ENCODE measurements at regions not wholly inside any gene's neighbourhood (a gene's known extent, or its start where the extent isn't known, plus 50 kb on each side); places are given as distances from the start of the nearest gene placed in this dataset.
"Not testable (repeated sequence)": the region's sequence is repeated elsewhere in the genome, so short reads cannot be mapped to it uniquely, and the experiment has no call there.

DNA sequence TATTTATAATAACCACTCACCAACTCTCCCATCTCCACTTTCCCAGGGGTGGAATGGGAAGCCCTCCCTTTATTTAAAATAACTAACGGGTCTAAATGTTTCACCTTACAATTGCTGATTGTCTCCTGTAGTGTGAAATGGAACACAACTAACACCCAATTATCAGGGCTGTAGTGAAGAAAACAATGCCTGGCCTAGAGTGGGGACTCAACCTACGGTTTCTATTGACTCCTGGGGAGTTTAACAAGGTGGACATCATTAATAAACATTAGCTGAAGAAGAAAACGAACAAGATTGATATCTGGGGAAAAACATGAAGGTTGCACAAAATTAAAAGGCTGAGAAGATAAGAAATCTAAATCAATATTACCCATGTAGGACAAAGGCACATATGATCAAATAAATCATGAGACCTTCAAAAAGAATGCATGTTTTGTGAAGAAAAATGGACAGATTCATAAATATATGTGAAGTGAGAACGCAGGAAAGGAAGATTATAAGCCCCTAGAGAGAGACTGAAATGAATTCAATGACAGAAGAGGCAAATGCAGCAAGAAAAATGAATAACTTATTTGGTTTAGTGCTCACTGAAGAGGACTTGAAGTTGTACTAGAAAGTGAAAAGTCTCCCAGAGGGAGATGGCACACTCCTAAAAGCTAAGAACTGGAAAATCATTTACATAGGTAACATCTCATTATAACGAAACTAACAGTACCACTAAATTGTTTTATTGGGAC, 593.0 kb upstream of the AADAT start:
- no peak for ATAC-seq

DNA sequence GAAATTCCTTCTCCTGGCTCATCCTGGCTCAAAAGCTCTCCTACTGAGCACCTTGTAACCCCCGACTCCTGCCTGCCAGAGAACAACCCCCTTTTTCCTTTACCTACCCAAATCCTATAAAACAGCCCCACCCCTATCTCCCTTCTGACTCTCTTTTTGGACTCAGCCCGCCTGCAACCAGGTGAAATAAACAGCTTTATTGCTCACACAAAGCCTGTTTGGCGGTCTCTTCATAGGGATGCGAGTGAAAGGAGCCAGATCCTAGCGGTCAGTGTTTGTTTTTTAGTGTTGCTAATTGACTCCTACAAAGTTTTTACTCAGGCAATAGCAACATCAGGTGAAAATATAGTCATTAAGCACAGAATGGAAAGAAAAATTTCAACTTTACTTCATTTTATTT, 592.3 kb upstream of the AADAT start:
- ATAC-seq, result not testable (repeated sequence)

DNA sequence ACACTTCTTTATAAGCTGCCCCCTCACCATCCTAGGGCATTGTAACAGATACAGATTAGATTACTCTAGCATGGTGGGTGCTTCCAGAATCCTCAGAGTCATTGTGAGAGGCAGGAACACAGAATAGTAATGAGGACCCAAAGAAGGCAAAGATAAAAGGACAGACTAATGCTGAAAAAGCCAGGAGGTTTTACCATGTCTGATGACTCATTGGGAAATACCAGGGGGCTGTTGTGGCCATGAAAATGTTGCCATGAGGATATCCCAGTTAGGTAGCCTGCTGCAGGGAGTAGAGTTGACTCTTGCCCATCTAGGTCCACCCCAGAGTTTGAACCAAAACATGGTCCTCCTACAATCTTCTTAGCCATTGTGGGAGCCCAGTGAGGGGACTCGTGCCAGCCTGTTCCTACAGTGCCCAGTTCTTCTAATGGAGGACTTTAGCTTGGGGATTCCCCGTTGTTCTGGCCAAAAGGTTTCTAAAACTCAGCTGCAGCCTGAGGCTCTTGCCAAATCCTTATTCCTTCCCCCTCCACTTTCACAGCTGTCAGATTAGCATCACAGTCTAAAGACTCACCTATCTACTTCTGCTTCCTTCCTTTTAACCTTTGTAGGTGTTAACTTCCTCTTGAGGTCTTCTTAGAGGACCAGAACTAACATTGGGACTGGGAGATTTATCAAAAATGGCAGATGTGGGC, 586.0 kb upstream of the AADAT start:
- ATAC-seq, result no peak

DNA sequence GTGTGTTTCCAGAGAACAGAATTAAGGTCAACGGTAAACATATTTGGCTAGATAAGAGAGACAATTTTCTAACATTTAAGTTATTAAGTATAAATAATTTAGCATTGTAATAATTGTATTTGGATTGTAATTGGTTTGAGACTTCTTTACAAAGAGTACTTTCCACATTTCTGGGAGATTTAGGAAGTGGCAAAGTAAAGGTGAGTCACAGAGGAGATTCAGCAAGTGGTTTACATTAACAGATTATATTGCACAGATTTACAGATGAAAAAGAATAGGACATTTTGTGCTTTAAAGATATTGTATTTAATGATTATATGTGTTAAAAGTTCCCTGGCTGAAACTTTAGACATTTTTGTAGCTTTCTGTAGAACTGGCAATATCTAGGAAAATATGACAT, 584.4 kb upstream of the AADAT start:
- no peak for ATAC-seq

DNA sequence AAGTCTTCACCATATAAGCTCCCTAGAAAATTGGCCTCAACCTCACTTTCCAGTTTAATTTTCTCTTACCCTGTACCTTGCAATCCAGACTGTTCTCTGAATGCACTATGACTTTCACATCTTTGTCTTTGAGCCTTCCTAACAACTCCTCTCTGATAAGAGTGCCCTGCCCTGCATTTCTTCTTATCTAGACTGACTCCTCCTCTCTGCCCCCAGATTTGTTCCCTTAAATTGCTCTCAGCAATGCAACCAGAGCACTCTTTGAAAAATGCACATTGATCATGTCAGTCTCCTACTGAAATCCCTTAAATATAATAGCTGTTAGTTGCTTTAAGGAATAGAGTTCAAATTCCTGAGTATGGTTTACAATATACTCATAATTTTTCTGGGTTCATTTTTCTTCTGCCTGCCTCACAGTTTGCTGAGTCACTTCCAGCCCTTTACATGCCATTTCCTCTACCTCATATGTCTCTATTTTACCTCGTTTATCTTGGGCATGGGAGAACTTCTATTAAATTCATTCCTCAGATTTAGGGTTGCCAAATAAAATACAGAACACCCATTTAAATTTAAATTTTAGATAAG, 582.7 kb upstream of the AADAT start:
- ATAC-seq, result no peak

DNA sequence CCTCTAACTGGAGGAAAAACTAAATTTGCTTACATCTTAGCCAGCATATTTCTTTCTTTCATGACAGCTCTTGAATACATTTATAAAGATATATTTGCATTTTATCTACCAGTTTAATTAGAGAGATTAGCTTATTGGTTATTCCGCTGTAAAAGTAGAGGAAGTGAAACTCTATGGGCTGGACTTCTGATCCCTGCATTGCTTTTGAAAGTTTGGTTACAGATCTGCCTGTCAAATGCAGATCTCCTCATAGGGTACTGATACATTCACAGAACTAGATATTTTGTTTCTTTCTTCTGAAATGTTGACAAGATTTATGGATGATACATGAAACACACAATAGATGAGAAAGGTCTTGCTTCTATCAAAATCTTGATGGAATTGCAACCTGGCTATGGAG, 581.4 kb upstream of the AADAT start:
- no peak for ATAC-seq

DNA sequence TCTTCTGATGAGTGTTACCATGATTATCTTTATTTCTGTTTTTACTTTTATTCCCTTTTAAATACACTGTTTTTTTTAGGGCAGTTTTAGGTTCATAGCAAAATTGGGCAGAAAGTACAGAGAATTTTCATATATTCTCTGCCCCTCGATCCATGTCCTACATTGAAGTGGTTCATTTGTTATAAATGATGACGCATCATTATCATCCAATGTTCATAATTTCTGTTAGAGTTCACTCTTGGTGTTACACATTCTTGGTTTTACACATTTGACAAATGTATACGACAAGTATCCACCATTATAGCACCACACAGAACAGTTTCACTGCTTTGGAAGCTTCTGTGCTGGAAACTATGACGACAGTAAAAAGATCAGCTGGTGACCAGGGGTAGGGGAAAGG, 578.1 kb upstream of the AADAT start:
- ATAC-seq, result no peak

DNA sequence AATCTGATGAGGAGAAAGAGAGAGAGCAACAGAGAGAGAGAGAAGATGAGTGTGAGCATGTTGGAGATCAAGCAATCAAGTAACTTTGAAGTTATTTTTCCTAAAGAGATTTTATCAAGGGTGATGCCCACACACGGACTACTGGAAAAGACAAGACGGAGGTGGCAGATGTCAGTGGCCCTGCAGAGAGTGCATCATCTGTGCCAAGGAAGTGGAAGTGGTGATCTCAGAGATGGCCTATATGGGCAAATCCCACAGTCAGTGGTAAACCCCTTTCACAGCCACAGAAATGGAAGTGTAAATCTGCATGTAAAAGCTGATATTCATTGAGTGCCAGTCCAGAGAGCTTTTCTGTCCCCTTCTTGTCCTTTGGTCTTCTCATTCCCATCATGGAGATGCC, 577.2 kb upstream of the AADAT start:
- no peak for ATAC-seq

DNA sequence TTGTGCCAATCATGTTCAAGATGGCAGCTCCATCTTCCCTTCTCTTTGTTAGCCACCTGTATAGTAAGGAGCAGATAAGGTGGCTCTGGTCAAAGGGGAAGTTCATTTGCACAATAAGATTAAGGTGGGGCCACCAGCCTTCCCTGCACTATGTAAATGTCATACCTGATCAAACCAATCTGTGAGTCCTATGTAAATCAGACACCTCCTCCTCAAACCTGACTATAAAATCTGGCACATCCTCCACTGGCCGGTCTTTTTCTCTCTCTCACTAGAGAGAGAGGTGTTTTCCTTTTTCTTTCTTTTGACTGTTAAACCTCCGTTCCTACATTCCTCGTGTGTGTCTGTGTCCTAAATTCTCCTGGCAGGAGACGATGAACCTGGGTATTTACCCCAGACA, 572.5 kb upstream of the AADAT start:
- no peak for ATAC-seq

DNA sequence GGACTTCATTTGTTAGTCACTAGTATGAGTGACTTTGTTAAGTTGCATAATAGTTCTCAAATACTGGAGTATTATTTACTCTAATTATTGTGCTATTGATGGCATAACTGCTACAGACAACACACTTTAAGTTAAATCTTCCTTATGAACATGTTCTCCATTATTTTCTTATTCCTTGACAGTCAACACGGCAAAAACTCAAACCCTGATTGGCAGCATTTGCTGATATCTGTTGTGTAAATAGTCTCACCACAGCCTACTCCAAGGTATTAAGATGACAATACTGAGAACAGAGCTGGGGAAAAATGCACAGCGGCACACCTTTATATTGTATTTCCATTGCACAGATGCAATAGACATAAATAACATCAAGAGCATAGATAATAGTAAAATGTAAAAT, 568.0 kb upstream of the AADAT start:
- no peak for ATAC-seq

DNA sequence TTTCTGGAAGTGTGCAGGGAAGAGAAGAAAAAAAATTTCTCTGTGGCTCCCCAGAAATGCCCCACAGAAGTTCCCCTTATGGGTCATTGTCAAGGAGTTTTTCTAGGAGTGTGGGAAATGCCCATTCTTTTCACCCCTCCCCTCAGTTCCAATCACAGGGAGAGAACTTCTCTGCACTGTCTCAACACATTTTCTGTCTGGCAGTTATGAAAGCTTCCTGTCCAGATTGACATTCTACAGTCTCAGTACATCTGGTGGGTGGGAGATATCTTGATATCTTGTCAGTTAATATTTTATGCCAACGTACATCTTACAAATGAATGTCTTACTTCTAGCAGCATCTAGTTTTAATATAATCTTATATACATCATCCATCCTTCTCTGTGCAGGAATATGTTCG, 566.8 kb upstream of the AADAT start:
- no peak for ATAC-seq

DNA sequence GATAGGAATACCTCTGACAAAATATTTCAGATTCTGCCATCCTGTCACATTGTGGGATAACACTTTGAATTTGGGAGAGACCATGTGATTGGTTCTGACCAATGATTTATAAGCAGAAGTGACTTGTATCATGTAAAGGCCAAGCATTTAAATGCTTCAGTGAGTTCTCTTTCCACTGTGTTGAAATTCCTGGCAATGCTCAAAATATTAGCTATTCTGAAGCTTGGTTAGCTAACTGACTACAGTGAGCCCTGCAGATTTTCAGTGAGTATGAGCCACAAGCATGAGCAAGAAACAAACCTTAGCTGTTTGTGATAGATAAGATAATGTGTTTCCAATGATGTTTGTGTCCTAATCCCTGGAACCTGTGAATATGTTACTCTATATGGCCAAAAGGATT, 562.8 kb upstream of the AADAT start:
- no peak for ATAC-seq

DNA sequence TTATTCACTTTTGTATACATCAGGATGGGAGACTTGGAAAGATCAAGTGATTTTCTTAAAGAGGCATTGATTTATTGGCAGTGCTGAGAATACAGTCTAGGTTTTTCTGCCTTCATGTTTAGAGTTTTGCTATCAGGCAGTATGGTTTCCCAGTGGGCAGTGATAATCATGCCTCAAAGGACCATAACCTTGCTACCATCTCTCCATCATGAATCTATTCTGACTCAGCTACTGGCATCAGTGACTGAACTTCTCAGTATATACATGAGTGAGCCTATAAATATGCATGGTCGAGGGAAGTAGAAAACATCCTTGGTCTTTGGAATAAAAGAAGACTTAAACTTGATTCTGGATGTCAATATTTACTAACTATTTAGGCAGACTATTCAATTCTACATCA, 562.0 kb upstream of the AADAT start:
- ATAC-seq, result no peak

DNA sequence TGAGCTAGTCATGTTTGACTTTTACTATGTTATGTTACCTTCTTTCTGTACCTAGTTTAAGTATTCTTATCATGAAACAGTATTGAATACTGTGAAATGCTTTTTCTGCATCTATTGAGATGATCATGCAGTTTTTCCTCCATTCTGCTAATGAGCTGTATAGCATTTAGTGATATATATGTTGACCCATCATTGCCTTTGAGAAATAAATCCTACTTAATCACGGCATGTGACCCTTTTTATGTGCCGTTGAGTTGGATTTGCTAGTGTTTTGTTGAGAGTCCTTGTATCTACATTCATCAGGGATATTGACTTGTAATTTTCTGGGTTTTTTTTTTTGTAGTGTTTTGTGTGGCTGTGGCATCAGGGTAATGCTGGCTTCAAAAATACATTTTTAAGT, 537.7 kb upstream of the AADAT start:
- no peak for ATAC-seq

DNA sequence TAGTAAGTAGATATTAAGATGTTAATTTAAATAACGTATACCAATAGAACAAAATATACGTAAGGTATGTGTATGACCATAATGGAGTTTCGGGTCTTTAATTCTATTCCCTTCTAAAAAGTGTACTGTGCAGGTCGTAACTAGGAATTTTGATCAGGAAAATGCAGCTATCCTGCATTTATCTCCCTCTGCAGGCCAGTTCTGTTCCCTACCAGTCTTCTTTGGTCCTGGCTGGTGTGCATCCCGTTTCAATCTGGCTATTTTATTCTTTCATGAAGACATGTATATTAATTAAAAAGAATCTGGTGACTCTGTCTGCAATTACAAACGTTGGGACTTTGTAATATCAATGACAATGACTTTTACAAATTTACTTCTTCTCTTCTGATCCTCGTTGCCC, 534.1 kb upstream of the AADAT start:
- ATAC-seq, result no peak

DNA sequence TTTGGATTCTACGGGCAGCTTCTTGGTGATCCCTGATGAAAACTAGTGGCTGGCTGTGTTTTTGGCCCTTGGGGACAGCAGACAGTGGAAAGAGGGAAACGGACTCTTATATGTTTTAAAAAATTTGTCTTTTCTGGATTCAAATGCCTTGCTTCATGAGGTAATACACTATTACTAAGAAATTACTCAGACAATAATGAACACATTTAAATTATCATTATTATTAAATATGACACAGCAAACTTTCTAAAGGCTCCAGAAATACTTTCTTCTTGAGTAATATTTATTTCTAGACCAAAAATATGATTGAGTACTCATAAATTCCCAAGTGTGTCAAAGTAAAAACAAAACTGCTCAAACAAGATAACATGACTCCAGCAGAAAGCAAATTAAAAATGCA, 520.7 kb upstream of the AADAT start:
- no peak for ATAC-seq

DNA sequence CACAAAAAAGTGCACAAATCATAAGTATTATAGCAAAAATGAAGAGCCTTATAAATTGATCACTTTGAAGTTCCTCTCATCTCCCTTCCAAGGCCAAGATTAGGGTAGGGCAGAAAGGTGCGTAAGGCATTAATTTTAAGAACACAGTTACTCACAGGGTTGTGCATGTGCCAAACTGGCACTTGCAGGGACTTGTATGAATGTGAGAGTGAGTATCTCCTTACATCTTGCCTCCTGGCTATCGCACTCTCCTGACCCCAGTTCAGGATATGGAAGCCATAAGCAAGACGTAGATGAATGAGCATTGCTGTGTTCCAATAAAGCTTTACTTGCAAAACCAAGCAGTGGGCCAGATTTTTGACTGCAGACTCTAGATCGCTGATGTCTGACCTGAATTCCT, 510.1 kb upstream of the AADAT start:
- no peak for ATAC-seq

DNA sequence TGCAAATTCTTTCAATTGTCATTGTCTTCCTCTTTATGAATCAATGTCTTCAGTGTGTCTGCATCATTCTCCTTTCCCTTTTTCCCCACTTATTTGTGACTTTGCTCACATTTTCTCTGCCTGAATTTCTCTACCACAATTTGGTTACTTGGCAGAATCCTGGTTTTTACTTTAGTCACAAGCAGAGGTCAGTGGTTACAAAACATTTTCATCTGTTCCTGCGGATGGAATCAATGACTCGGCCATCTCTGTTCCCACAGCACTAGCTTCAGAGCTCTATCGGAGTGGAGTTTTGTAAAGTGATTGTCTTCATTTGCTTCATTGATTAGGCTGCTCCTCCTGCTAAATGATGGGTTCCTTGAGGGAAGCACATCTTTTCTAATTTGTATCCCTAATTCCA, 501.3 kb upstream of the AADAT start:
- no peak for ATAC-seq

DNA sequence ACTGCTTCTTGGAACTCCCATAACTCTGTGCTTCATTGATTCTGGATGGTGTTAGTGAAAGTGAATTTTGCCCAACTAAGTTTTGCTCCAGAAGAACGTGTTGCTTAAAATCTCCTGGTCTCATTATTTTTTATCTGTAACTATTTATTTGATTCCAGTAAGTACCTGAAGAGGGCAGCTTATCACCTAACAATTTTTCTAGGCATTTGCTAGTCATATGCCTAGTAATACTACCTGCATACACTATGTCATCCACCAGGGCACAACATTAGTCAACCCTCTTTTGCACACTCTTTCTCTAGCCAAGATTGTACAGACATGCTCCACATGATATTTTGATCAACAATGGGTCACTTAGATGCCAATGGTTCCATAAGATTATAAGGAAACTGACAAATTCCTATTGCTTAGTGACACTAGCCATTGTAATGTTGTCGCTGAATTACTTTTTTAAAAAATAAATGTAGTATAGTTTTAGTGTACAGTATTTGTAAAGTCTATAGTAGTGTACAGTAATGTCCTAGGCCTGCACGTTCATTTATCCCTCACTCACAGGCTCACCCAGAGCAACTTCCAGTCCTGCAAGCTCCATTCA, 499.9 kb upstream of the AADAT start:
- no peak for ATAC-seq

DNA sequence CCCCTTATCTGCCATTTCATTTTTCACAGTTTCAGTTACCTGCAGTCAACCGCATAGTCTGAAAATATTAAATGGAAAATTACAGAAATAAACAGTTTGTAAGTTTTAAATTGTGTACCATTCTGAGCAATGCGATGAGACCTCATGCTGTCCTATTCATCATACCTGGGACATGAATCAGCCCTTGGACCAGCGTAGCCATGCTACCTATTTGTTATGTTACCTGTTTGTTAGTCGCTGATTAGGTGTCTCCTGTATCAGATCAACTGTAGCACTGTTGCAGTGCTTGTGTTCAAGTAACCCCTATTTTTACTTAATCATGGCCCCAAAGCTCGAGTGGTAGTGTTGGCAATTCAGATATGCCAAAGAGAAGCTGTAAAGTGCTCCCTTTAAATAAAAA, 492.2 kb upstream of the AADAT start:
- ATAC-seq, result no peak

DNA sequence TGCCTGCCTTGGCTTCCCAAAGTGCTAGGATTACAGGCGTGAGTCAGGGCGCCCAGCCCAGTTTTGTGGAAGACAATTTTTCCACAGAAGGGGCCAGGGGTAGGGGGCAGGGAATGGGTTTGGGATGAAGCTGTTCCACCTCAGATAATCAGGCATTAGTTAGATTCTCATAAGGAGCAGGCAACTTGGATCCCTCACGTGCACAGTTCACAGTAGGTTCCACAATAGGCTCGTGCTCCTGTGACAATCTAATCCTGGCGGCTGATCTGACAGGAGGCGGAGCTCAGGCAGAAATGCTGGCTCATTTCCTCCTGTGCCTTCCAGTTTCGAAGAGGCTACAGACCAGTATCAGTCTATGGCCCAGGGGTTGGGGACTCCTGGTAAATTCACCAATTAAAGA, 491.6 kb upstream of the AADAT start:
- no peak for ATAC-seq

DNA sequence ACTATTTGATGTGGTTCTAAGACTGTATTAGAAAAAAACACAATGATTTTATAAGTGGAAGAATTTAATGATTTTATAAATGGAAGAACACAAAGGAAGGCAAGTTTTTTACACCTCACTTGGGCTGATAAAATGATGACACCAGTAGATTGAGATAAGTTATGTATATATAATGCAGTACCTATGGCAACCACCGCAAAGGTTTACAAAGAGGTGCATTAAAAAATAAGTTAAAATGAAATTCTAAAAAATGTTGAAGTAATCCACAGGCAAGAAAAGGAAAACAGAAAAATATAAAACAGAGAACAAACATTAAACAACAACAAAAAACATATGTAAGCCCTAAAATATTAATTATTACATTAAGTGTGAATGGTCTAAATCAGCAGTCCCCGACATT, 490.9 kb upstream of the AADAT start:
- ATAC-seq, result no peak

DNA sequence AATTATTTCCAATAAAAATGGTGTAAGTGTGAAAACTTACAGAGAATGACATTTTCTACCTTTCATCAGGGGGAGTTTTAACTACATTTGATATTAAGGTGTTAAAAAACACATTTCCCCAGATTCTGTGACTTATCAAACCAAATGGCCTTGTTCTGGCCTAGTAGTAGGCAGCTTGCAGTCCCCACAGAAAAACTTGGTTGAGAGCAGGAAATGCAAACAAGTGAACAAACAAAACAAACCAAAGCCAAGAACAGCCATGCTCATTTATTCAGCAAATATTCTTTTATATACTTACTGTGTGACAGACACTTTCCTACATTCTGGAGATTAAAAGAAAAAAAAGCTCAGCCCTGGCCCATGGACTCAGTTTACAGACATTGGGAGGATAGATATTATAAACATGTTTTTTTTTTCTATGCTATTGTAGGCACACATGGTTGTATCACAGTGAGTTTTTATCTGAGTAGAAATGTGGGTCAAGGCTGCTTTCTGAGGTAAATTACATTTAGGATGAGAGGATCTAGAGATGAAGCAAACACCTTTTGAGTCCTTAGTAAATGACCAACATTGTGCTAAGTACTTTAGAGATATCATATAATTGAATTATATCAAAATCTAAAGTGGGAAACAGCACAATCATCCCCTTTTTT, 449.2 kb upstream of the AADAT start:
- no peak for ATAC-seq

Measured in activated CD4-positive, CD25-positive, alpha-beta regulatory T cell treated with anti-CD3 and anti-CD28 coated beads, Interleukin-2, amount 50 U/mL, for 24 hours (primary cell).